ENCODE measurements at regions not wholly inside any gene's neighbourhood (a gene's known extent, or its start where the extent isn't known, plus 50 kb on each side); places are given as distances from the start of the nearest gene placed in this dataset.
"Not testable (repeated sequence)": the region's sequence is repeated elsewhere in the genome, so short reads cannot be mapped to it uniquely, and the experiment has no call there.

- peaks cover 4% of the 10 kb centered on the region for H3K4me1 Mint-ChIP-seq
- POLR2A ChIA-PET, result no interaction called here
- H3K36me3 Mint-ChIP-seq (ENCODE audit: low read depth), result no peaks in the 10 kb centered on the region
- no peak for DNase-seq
- H3K27ac Mint-ChIP-seq, result no peak overlapping the region
- intact Hi-C loops (cut with DNase I, micrococcal nuclease), result no loop called here
- peaks cover 12% of the 10 kb centered on the region for H3K27me3 Mint-ChIP-seq
- H3K9me3 Mint-ChIP-seq (ENCODE audit: low read depth), result no peaks in the 10 kb centered on the region
- no peak overlapping the region for H3K4me3 Mint-ChIP-seq
- CTCF ChIA-PET, result no interaction called here
- no peak for ATAC-seq
Observed at GRCh38 chr3:139108253-139108969, 63.7 kb upstream of the PRR23C start.

GRCh38 chr3:139109271-139109670, 64.6 kb upstream of the PRR23C start:
- no peaks in the 10 kb centered on the region for H3K9me3 Mint-ChIP-seq (ENCODE audit: low read depth)
- no peak for DNase-seq
- H3K4me3 Mint-ChIP-seq, result no peak overlapping the region
- peaks cover 15% of the 10 kb centered on the region for H3K27me3 Mint-ChIP-seq
- ChIA-PET POLR2A (no interaction called here), CTCF (interaction anchor here (0.7 kb wide), 1 partner anchor 942 kb away, joined by 4 read pairs; no protein-coding TSS in a partner anchor)
- no peak for ATAC-seq
- intact Hi-C loops (cut with DNase I, micrococcal nuclease), result no loop called here
- H3K4me1 Mint-ChIP-seq, result peaks cover 4% of the 10 kb centered on the region
- no peaks in the 10 kb centered on the region for H3K36me3 Mint-ChIP-seq (ENCODE audit: low read depth)
- H3K27ac Mint-ChIP-seq, result no peak overlapping the region

- no peak for ATAC-seq
- Mint-ChIP-seq H3K4me1 (peaks cover 4% of the 10 kb centered on the region), H3K36me3 (ENCODE audit: low read depth) (no peaks in the 10 kb centered on the region), H3K27ac (no peak overlapping the region), H3K27me3 (peaks cover 15% of the 10 kb centered on the region), H3K9me3 (ENCODE audit: low read depth) (no peaks in the 10 kb centered on the region), H3K4me3 (no peak overlapping the region)
- ChIA-PET POLR2A (no interaction called here), CTCF (interaction anchor here (0.6 to 1.1 kb wide), 5 partner anchors 131 to 941 kb away, joined by 3 to 4 read pairs (median 3); no protein-coding TSS in a partner anchor)
- DNase-seq, result no peak
- intact Hi-C loops (cut with DNase I, micrococcal nuclease), result loop anchor here in 1 of 2 experiments (5.0 kb wide), 1 partner anchor 92 kb away; no protein-coding TSS in a partner anchor
Observed at GRCh38 chr3:139110072-139110830, 65.6 kb upstream of the PRR23C start.

GRCh38 chr3:139110929-139111328, 66.2 kb upstream of the PRR23C start:
- peaks cover 15% of the 10 kb centered on the region for H3K27me3 Mint-ChIP-seq
- H3K27ac Mint-ChIP-seq; H3K4me3 Mint-ChIP-seq; H3K9me3 Mint-ChIP-seq (ENCODE audit: low read depth); POLR2A ChIA-PET; H3K4me1 Mint-ChIP-seq; ATAC-seq; H3K36me3 Mint-ChIP-seq (ENCODE audit: low read depth); DNase-seq: not testable (repeated sequence)
- CTCF ChIA-PET, result interaction anchor here (0.6 to 3.0 kb wide), 11 partner anchors 20 to 621 kb away, joined by 3 to 26 read pairs (median 4); no protein-coding TSS in a partner anchor
- intact Hi-C loops (cut with DNase I, micrococcal nuclease), result loop anchor here in 1 of 2 experiments (5.0 kb wide), 1 partner anchor 91 kb away; no protein-coding TSS in a partner anchor

- ChIA-PET POLR2A (interaction anchor here (0.5 kb wide), 1 partner anchor 519 kb away, joined by 4 read pairs; no protein-coding TSS in a partner anchor), CTCF (interaction anchor here (0.6 to 3.0 kb wide), 23 partner anchors 9 to 565 kb away, joined by 3 to 26 read pairs (median 3); no protein-coding TSS in a partner anchor)
- Mint-ChIP-seq H3K27me3 (peaks cover 15% of the 10 kb centered on the region), H3K9me3 (ENCODE audit: low read depth) (no peaks in the 10 kb centered on the region), H3K27ac (no peak overlapping the region), H3K4me1 (peaks cover 4% of the 10 kb centered on the region), H3K4me3 (no peak overlapping the region), H3K36me3 (ENCODE audit: low read depth) (no peaks in the 10 kb centered on the region)
- intact Hi-C loops (cut with DNase I, micrococcal nuclease), result loop anchor here (2.0 to 5.0 kb wide), 2 partner anchors 91 to 217 kb away; no protein-coding TSS in a partner anchor
- peak; percentile 84 for DNase-seq
- ATAC-seq, result peak; percentile 62
Observed at GRCh38 chr3:139111392-139112229, 66.9 kb upstream of the PRR23C start.

GRCh38 chr3:139112230-139112558, 67.5 kb upstream of the PRR23C start:
- intact Hi-C loops (cut with DNase I, micrococcal nuclease), result loop anchor here (2.0 to 5.0 kb wide), 2 partner anchors 90 to 217 kb away; no protein-coding TSS in a partner anchor
- H3K27ac Mint-ChIP-seq, result no peak overlapping the region
- no peaks in the 10 kb centered on the region for H3K36me3 Mint-ChIP-seq (ENCODE audit: low read depth)
- DNase-seq, result no peak
- peaks cover 4% of the 10 kb centered on the region for H3K4me1 Mint-ChIP-seq
- peaks cover 15% of the 10 kb centered on the region for H3K27me3 Mint-ChIP-seq
- no peak overlapping the region for H3K4me3 Mint-ChIP-seq
- ChIA-PET POLR2A (no interaction called here), CTCF (interaction anchor here (0.6 to 3.0 kb wide), 18 partner anchors 9 to 564 kb away, joined by 3 to 26 read pairs (median 4); no protein-coding TSS in a partner anchor)
- no peak for ATAC-seq
- no peaks in the 10 kb centered on the region for H3K9me3 Mint-ChIP-seq (ENCODE audit: low read depth)

GRCh38 chr3:139113231-139113992, 68.7 kb upstream of the PRR23C start:
- H3K36me3 Mint-ChIP-seq (ENCODE audit: low read depth), result no peaks in the 10 kb centered on the region
- ATAC-seq (peak; percentile 38), DNase-seq (peak; percentile 46)
- H3K27ac Mint-ChIP-seq, result no peak overlapping the region
- H3K27me3 Mint-ChIP-seq, result peaks cover 15% of the 10 kb centered on the region
- CTCF ChIA-PET, result interaction anchor here (0.6 to 3.0 kb wide), 6 partner anchors 9 to 217 kb away, joined by 3 to 26 read pairs (median 4); no protein-coding TSS in a partner anchor
- POLR2A ChIA-PET, result interaction anchor here (0.5 kb wide), 1 partner anchor 686 kb away, joined by 3 read pairs; no protein-coding TSS in a partner anchor
- H3K4me3 Mint-ChIP-seq, result no peak overlapping the region
- intact Hi-C loops (cut with DNase I, micrococcal nuclease), result loop anchor here (2.0 to 5.0 kb wide), 2 partner anchors 89 to 215 kb away; no protein-coding TSS in a partner anchor
- no peaks in the 10 kb centered on the region for H3K9me3 Mint-ChIP-seq (ENCODE audit: low read depth)
- peaks cover 4% of the 10 kb centered on the region for H3K4me1 Mint-ChIP-seq

- ATAC-seq, result peak; percentile 37
- peaks cover 15% of the 10 kb centered on the region for H3K27me3 Mint-ChIP-seq
Observed at GRCh38 chr3:139113993-139114375, 69.3 kb upstream of the PRR23C start.

GRCh38 chr3:139116631-139117030, 71.9 kb upstream of the PRR23C start:
- H3K4me1 Mint-ChIP-seq; H3K27me3 Mint-ChIP-seq; H3K9me3 Mint-ChIP-seq (ENCODE audit: low read depth); H3K4me3 Mint-ChIP-seq; intact Hi-C loops (cut with DNase I, micrococcal nuclease); POLR2A ChIA-PET; H3K36me3 Mint-ChIP-seq (ENCODE audit: low read depth); CTCF ChIA-PET; ATAC-seq; H3K27ac Mint-ChIP-seq; DNase-seq: not testable (repeated sequence)

More at GRCh38 chr3:139113993-139114375, 69.3 kb upstream of the PRR23C start:
- DNase-seq, result no peak
- no peak overlapping the region for H3K27ac Mint-ChIP-seq
- no peak overlapping the region for H3K4me3 Mint-ChIP-seq
- intact Hi-C loops (cut with DNase I, micrococcal nuclease), result loop anchor here (2.0 to 5.0 kb wide), 2 partner anchors 88 to 215 kb away; no protein-coding TSS in a partner anchor
- no peaks in the 10 kb centered on the region for H3K36me3 Mint-ChIP-seq (ENCODE audit: low read depth)
- no peaks in the 10 kb centered on the region for H3K9me3 Mint-ChIP-seq (ENCODE audit: low read depth)
- CTCF ChIA-PET, result interaction anchor here (1.1 to 3.0 kb wide), 2 partner anchors 215 to 217 kb away, joined by 3 to 26 read pairs; no protein-coding TSS in a partner anchor
- H3K4me1 Mint-ChIP-seq, result peaks cover 4% of the 10 kb centered on the region
- POLR2A ChIA-PET, result no interaction called here

GRCh38 chr3:139117136-139117675, 72.5 kb upstream of the PRR23C start:
- Mint-ChIP-seq H3K27ac (no peak overlapping the region), H3K4me3 (no peak overlapping the region), H3K4me1 (no peaks in the 10 kb centered on the region), H3K9me3 (ENCODE audit: low read depth) (no peaks in the 10 kb centered on the region), H3K36me3 (ENCODE audit: low read depth) (no peaks in the 10 kb centered on the region), H3K27me3 (peaks cover 5% of the 10 kb centered on the region)
- ChIA-PET POLR2A (no interaction called here), CTCF (no interaction called here)
- intact Hi-C loops (cut with DNase I, micrococcal nuclease), result no loop called here
- DNase-seq (peak; percentile 47), ATAC-seq (peak; percentile 48)
